ENCODE measurements at regions not wholly inside any gene's neighbourhood (a gene's known extent, or its start where the extent isn't known, plus 50 kb on each side); places are given as distances from the start of the nearest gene placed in this dataset.

DNA sequence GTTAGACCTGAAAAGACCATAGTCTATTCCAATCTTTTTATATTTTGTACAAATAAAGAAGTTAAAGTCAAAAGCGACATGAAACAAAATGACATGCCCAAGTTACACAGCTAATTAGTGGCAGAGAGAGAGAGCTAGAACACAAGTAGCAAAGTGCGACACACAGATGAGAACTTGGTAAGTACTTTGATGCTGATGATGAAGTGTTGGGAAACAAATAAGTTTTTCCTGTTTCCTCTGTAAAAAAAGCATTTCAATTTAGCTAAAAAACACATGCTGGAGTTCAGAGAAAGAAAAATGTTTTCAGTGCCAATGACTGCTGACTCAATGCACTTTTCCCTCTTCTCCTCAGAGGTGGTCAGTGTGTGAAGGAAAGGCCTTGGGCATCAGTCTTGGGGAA is 226.9 kb downstream of the PAX3 start:
- no TSS peak for BruUV-seq (replicated peaks)
- Histone ChIP-seq H3K4me2 (ENCODE audit: low read length) (no peak overlapping the region), H3K9me2 (replicated peaks; ENCODE audit: low read length) (no peaks in the 10 kb centered on the region), H4K20me1 (ENCODE audit: low read length) (no peaks in the 10 kb centered on the region), H3K4me3 (ENCODE audit: low read length) (no peak overlapping the region), H3K27me3 (ENCODE audit: low read length) (peaks cover 50% of the 10 kb centered on the region), H3F3A (ENCODE audit: low read length, unreplicated experiment) (no peaks in the 10 kb centered on the region), H3K9ac (ENCODE audit: low read length) (no peak overlapping the region), H3K9me3 (ENCODE audit: low read length) (no peaks in the 10 kb centered on the region), H2AFZ (ENCODE audit: low read length) (no peak overlapping the region), H3K4me1 (ENCODE audit: insufficient read depth, low read length) (no peaks in the 10 kb centered on the region), H3K36me3 (ENCODE audit: low read depth, low read length) (no peaks in the 10 kb centered on the region), H3K79me2 (ENCODE audit: low read length) (no peaks in the 10 kb centered on the region), H3K27ac (ENCODE audit: low read length) (no peak overlapping the region)
- no peak for DNase-seq
- ChIA-PET CTCF (no interaction called here), POLR2A (ENCODE audit: unreplicated experiment) (no interaction called here)
- no peak for ATAC-seq
- intact Hi-C loops (cut with micrococcal nuclease) = no loop called here
- TF ChIP-seq EZH2phosphoT487 (IDR thresholded peaks at IDR 0.05; ENCODE audit: borderline replicate concordance, low read length) (no peak), EZH2 (IDR thresholded peaks at IDR 0.05; ENCODE audit: low read length, unreplicated experiment) (no peak)
- TF ChIP-seq, protein P1, sequence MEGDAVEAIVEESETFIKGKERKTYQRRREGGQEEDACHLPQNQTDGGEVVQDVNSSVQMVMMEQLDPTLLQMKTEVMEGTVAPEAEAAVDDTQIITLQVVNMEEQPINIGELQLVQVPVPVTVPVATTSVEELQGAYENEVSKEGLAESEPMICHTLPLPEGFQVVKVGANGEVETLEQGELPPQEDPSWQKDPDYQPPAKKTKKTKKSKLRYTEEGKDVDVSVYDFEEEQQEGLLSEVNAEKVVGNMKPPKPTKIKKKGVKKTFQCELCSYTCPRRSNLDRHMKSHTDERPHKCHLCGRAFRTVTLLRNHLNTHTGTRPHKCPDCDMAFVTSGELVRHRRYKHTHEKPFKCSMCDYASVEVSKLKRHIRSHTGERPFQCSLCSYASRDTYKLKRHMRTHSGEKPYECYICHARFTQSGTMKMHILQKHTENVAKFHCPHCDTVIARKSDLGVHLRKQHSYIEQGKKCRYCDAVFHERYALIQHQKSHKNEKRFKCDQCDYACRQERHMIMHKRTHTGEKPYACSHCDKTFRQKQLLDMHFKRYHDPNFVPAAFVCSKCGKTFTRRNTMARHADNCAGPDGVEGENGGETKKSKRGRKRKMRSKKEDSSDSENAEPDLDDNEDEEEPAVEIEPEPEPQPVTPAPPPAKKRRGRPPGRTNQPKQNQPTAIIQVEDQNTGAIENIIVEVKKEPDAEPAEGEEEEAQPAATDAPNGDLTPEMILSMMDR (conservative IDR thresholded peaks at IDR 0.05; ENCODE audit: low read depth, low read length) = no peak

DNA sequence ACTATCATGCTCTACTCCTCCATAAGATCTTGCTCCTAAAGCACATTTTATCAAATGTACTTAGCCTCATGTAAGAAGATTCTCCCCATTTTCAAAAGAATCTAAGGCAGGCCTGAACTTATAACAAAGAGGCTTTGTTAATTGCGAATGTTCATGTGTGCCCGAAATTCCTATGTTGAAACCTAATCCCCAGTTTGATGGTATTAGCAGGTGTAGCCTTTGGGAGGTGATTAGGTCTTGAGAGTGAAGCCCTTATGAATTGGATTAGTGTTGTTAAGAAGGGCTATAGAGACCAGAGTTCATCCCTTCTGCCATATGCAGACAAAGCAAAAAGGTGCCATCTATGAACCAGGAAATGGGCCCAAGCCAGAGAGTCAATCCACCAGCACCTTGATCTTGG is 234.5 kb downstream of the PAX3 start:
- intact Hi-C loops (cut with micrococcal nuclease) = no loop called here
- ChIA-PET POLR2A (ENCODE audit: unreplicated experiment) (no interaction called here), CTCF (no interaction called here)
- H3K79me2 ChIP-seq (ENCODE audit: low read length) = no peaks in the 10 kb centered on the region
- H3K27ac ChIP-seq (ENCODE audit: low read length) = no peak overlapping the region
- no peak overlapping the region for H3K9ac ChIP-seq (ENCODE audit: low read length)
- BruUV-seq (replicated peaks) = no TSS peak
- H3K4me1 ChIP-seq (ENCODE audit: insufficient read depth, low read length) = no peaks in the 10 kb centered on the region
- no peaks in the 10 kb centered on the region for H3K9me2 ChIP-seq (replicated peaks; ENCODE audit: low read length)
- TF ChIP-seq EZH2 (IDR thresholded peaks at IDR 0.05; ENCODE audit: low read length, unreplicated experiment) = no peak
- TF ChIP-seq, protein P1 (conservative IDR thresholded peaks at IDR 0.05; ENCODE audit: low read depth, low read length) = no peak
- no peak for TF ChIP-seq EZH2phosphoT487 (IDR thresholded peaks at IDR 0.05; ENCODE audit: borderline replicate concordance, low read length)
- H3K9me3 ChIP-seq (ENCODE audit: low read length) = no peaks in the 10 kb centered on the region
- H3K36me3 ChIP-seq (ENCODE audit: low read depth, low read length) = no peaks in the 10 kb centered on the region
- no peaks in the 10 kb centered on the region for H4K20me1 ChIP-seq (ENCODE audit: low read length)
- no peak for ATAC-seq
- H3K4me3 ChIP-seq (ENCODE audit: low read length) = no peak overlapping the region
- no peaks in the 10 kb centered on the region for H3F3A ChIP-seq (ENCODE audit: low read length, unreplicated experiment)
- H2AFZ ChIP-seq (ENCODE audit: low read length) = no peak overlapping the region
- DNase-seq = no peak
- no peak overlapping the region for H3K4me2 ChIP-seq (ENCODE audit: low read length)
- H3K27me3 ChIP-seq (ENCODE audit: low read length) = peaks cover 35% of the 10 kb centered on the region

DNA sequence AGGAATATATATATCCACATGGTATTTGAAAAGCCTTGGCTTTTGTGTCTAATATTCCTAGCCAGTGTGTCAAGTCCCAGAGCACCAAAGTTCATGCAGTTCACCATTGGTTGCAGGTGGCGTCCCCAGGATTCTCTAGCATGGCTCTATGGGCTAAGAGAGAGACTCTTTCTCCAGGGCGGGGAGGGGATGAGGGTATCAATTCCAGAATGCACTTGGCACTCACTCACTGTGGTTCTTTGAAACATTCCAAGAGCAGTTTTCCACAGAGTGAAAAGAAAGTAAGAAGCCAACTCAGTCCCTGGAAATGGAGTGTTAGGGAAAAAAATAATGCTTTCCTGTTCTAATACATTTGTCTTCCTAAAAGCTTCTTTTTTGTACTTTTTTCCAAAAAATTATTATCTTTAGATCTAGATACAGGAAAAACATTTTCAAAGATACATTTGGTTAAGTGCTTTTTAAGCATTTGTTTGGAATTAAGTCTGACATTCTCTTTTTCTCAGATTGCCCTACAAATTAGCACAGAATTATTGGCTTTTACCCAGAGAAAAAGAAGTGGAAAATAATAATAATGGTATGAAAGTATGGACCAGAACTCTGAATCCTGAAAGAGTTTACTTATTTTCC is 239.9 kb downstream of the PAX3 start:
- intact Hi-C loops (cut with micrococcal nuclease) = loop anchor here (10.0 kb wide), 4 partner anchors 226 to 556 kb away; no protein-coding TSS in a partner anchor
- Histone ChIP-seq H3F3A (ENCODE audit: low read length, unreplicated experiment) (no peaks in the 10 kb centered on the region), H4K20me1 (ENCODE audit: low read length) (no peaks in the 10 kb centered on the region), H3K4me2 (ENCODE audit: low read length) (no peak overlapping the region), H3K36me3 (ENCODE audit: low read depth, low read length) (no peaks in the 10 kb centered on the region), H3K9me3 (ENCODE audit: low read length) (no peaks in the 10 kb centered on the region), H3K9ac (ENCODE audit: low read length) (no peak overlapping the region), H3K27ac (ENCODE audit: low read length) (no peak overlapping the region), H3K79me2 (ENCODE audit: low read length) (no peaks in the 10 kb centered on the region), H3K4me3 (ENCODE audit: low read length) (no peak overlapping the region), H3K9me2 (replicated peaks; ENCODE audit: low read length) (no peaks in the 10 kb centered on the region), H2AFZ (ENCODE audit: low read length) (no peak overlapping the region), H3K27me3 (ENCODE audit: low read length) (peaks cover 60% of the 10 kb centered on the region), H3K4me1 (ENCODE audit: insufficient read depth, low read length) (peaks cover 6% of the 10 kb centered on the region)
- ChIA-PET CTCF (no interaction called here), POLR2A (ENCODE audit: unreplicated experiment) (no interaction called here)
- no peak for DNase-seq
- no peak for TF ChIP-seq EZH2phosphoT487 (IDR thresholded peaks at IDR 0.05; ENCODE audit: borderline replicate concordance, low read length)
- BruUV-seq (replicated peaks) = no TSS peak
- no peak for ATAC-seq
